SW480 (cell line): ENCODE measurements at regions not wholly inside any gene's neighbourhood (a gene's known extent, or its start where the extent isn't known, plus 50 kb on each side); places are given as distances from the start of the nearest gene placed in this dataset.
A peak's percentile ranks its signal among the peaks of the same experiment; 100 is the strongest.

Experiments used
- DNase-seq: peaks from one replicate; pipeline ENCODE4 v3.0.0-alpha.2; 2016; ENCODE audit warnings: low spot score

GRCh38 chr5:60259730-60260129 lies 366.2 kb upstream of the PDE4D start:
- no peak for DNase-seq

- DNase-seq: no peak
Observed at GRCh38 chr5:60257596-60258271, 364.2 kb upstream of the PDE4D start.

- no peak for DNase-seq
Observed at GRCh38 chr5:60256546-60256945, 363.0 kb upstream of the PDE4D start.

GRCh38 chr5:60248901-60249300 lies 355.4 kb upstream of the PDE4D start:
- DNase-seq: no peak

GRCh38 chr5:60243713-60244112 lies 350.2 kb upstream of the PDE4D start:
- no peak for DNase-seq

GRCh38 chr5:60232036-60232795 lies 338.7 kb upstream of the PDE4D start:
- no peak for DNase-seq

GRCh38 chr5:60230456-60230855 lies 336.9 kb upstream of the PDE4D start:
- no peak for DNase-seq

GRCh38 chr5:60229691-60230185 lies 336.2 kb upstream of the PDE4D start:
- DNase-seq: no peak

- no peak for DNase-seq
Observed at GRCh38 chr5:60228676-60229075, 335.1 kb upstream of the PDE4D start.

- DNase-seq: no peak
Observed at GRCh38 chr5:60226128-60226527, 332.6 kb upstream of the PDE4D start.

GRCh38 chr5:60223342-60223741 lies 329.8 kb upstream of the PDE4D start:
- peak; percentile 12 for DNase-seq

- no peak for DNase-seq
Observed at GRCh38 chr5:60219921-60220320, 326.4 kb upstream of the PDE4D start.

- no peak for DNase-seq
Observed at GRCh38 chr5:60210810-60211209, 317.3 kb upstream of the PDE4D start.

GRCh38 chr5:60209146-60209840 lies 315.8 kb upstream of the PDE4D start:
- no peak for DNase-seq

GRCh38 chr5:60208716-60209115 lies 315.2 kb upstream of the PDE4D start:
- no peak for DNase-seq

- no peak for DNase-seq
Observed at GRCh38 chr5:60207040-60207439, 313.5 kb upstream of the PDE4D start.

GRCh38 chr5:60206234-60206633 lies 312.7 kb upstream of the PDE4D start:
- no peak for DNase-seq

- DNase-seq: no peak
Observed at GRCh38 chr5:60205071-60205470, 311.5 kb upstream of the PDE4D start.

GRCh38 chr5:60196385-60197113 lies 303.0 kb upstream of the PDE4D start:
- peak; percentile 43 for DNase-seq

GRCh38 chr5:60195551-60195950 lies 302.0 kb upstream of the PDE4D start:
- DNase-seq: no peak

- no peak for DNase-seq
Observed at GRCh38 chr5:60195083-60195482, 301.6 kb upstream of the PDE4D start.
